SIG-M5 treated with dmso at 0.1 percent for 504 hours (cell line): ENCODE measurements at regions not wholly inside any gene's neighbourhood (a gene's known extent, or its start where the extent isn't known, plus 50 kb on each side); places are given as distances from the start of the nearest gene placed in this dataset.
"Not testable (repeated sequence)": the region's sequence is repeated elsewhere in the genome, so short reads cannot be mapped to it uniquely, and the experiment has no call there.

ENCODE experiments used
- DNase-seq: peaks from one replicate; lab custom pipeline; 2025; ENCODE audit not compliant: unreplicated experiment; lab: John Stamatoyannopoulos, UW

DNA sequence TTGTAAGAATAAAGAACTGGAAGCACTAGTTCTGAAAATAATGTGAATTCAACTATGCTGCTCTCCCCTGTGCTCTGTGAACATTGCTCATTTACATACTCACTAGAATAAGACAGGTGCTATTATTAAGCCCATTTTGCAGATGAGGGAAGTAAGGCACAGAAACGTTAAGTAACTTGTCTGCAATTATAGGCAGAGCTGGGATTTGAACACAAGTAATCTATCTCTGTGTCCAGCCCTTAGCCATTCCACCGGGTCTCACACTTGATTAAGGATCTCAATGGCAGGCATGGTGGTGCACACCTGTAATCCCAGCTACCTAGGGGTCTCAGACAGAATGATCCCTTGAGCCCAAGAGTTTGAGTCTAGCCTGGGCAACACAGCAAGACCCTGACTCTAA lies 357.7 kb downstream of the CD83 start:
- DNase-seq, result no peak

DNA sequence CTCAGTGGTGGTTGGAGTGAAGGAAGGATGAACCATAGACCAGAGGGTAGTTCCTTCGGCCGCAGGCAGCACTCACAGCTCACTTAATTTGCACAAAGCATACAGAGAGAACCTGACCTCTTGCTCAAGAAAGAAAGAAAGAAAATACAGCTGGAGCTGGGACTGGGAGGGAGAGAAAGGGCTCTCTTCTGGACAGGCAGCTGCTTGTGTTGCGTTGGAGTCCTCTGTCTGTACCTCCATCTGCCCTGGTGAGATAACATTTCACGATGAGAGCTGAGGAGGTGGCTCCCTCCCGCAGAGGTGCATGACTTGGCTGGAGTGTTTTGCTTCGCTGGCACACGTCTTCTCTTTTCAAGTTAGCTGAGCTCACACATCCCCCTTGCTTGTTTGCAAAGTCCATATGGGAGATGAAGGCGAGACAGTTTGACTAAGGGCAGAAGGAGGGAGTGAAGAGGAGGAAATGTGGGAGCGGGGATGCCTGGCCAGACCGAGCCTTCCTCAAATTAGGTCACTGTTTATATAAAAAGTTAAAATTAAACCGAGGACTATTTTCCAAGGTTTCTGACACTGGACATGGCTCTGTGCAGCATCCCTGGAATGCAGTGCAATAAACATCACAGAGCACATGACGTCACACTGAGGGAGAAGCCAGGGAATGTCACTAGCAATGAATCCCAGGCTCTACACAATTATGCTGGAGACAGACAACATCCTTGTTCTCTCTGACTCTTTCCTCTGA lies 359.4 kb downstream of the CD83 start:
- no peak for DNase-seq

DNA sequence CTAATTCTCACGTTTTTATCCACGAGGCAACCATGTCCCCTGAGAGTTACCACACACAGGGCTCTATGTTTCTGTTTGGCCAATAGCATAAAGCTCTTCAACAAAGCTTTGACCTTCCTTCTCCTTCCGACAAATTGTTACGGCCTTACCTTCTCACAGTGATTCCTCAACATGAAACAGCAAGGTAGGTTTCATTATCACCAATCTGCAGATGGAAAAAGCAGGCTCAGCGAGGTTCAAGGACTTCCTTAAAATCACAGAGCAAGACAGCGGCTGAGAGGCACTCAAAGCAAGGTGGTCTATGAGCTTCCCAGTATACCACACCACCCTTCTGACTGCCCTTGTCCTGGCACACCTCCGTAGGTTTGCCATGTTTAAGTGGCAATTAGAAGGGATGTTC lies 360.0 kb downstream of the CD83 start:
- no peak for DNase-seq

DNA sequence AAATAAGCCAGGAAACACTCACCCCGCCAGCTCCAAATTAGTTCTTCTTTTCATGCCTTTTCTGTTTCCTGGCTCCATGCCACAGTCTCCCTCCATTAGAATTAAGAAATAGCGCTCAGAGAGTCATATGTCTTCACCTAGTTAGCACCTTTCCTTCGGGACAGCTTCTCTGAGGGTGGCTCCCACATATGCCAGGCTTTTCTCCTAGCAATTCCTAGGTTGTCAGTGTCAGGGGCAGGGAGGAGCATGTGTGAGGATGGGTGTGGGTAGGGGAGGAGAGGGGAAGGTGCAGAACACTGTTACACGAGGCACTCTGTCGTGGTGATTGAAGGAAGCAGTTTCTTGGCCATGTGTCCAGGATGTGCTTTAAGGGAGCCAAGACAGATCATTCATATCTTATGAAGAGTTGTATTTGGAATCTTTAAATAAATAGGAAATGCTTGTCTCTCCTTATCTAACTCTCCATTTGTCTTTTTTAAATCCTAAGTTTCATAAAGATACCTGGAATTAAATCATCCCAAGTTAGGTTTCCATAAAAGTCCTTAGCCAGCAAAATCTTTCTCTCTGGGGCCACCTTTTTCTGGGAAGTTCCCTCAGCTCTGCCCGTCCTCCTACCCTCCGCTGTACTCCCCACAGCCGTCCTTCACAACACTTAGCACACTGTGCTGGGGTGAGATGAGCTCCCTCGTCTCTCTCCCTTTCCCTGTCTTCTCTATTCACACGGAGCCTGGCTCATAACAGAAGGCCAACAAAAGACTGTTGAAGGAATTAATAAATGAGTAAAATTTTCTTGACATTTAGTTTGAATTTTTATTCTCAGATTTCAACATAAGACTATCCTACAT lies 361.0 kb downstream of the CD83 start:
- DNase-seq, result no peak

DNA sequence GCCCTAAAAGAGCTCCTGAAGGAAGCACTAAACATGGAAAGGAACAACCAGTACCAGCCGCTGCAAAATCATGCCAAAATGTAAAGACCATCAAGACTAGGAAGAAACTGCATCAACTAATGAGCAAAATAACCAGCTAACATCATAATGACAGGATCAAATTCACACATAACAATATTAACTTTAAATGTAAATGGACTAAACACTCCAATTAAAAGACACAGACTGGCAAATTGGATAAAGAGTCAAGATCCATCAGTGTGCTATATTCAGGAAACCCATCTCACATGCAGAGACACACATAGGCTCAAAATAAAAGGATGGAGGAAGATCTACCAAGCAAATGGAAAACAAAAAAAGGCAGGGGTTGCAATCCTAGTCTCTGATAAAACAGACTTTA lies 364.4 kb downstream of the CD83 start:
- not testable (repeated sequence) for DNase-seq

DNA sequence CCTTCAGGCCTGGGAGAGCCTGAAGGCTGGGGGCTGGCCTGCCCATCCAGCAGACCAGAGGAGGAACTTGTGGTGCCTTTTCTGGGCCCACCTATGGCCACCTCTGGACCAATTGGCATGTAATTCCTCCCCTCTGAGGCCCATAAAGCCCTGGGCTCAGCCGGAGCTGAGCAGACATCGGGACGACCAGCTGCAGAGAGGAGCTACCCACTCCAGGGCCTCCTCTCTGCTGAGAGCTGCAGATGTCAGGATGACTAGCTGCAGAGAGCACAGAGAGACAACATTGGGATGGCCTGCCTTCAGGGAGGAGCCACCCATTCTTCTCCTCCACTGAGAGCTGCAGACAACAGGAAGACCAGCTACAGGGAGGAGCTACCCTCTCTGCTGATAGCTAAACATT lies 370.1 kb downstream of the CD83 start:
- DNase-seq, result no peak

DNA sequence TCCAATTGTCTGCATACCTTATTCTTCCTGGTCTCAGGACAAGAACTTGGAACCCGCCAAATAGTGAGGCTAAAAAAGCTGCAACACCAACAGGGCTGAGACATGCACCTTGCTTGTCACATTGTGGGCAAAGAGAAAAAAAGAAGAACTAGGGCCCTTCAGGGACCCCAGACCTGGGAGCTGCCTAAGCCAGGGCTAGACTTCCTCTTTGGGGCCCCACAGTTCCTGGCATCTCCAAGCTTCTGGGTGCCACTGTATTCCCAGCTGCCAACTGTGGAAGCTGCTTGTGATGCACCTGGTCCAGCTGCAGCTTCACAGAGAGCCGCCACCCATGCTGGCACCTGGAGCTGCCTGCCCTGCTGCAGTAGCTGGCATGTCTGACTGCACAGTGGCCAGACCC lies 370.6 kb downstream of the CD83 start:
- no peak for DNase-seq

DNA sequence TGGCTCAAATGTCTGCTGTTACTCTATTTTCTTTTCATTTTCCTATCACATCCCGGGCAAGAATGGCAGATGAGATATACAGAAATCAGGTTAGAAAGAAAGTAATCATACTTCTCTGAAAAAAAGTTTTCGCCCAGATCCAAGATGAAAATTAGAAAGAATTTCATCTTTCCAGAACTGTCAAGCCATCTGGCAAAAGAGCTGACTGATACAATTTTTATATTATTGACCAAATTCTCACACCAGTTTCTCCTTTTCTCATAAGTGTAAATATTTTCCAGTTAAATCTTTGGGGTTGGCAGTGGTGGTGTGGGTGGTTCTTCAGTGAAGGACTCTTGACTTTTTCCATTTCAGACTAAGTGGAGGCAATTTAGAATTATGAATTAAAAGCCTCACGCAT lies 371.9 kb downstream of the CD83 start:
- DNase-seq, result no peak

DNA sequence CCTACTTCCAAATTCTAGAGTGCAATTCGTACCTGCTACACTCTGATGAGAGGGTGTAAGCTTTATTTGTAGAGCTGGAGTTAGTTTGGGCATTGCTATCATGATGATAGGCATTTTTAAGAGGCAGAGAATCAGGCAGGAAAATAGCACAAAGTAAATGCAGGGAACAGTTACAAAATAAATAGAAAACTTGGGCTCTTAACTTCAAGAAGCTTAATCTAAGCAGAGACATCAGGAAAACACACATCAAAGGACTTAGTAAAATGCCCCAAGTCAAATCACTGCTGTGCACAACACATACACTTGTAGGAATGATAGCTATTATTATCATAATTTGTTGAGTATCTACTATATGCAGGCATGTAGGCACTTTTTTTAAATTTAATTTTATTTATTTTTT lies 381.2 kb downstream of the CD83 start:
- DNase-seq, result no peak

DNA sequence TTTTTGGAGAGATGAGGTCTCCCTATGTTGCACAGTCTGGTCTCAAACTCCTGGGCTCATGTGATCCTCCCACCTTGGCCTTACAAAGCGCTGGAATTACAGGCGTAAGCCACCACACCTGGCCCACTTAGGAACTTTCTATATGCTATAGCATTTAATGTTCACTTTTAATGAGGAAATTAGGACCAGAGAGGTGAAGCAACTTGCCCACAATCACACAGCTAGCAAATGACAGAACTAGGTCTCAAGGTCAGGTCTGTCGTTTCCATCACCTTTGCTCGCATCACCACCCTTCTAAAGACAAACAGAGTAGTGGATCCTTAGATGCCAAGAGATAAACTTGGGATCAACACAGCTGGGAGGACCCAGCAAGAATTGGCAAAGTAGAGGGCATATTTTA lies 381.7 kb downstream of the CD83 start:
- DNase-seq, result no peak

DNA sequence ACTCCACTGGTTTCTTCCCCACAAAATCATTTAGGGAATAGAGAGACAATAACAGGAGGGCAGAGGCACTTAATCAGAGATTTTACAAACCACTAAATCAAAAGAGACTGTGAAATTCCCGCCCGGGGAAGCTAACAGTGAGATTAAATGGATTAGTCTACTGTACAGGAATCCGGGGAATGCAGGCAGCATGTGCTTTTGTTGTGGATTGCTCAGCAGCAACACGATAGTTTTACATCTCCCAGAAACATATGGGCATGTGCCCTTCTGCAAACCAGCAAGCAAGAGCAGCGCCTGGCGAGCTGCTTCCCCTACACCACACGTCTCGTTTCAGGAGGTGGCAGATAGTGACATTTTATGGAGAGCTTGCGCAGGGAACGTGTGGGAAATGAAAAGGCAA lies 382.3 kb downstream of the CD83 start:
- DNase-seq, result no peak

DNA sequence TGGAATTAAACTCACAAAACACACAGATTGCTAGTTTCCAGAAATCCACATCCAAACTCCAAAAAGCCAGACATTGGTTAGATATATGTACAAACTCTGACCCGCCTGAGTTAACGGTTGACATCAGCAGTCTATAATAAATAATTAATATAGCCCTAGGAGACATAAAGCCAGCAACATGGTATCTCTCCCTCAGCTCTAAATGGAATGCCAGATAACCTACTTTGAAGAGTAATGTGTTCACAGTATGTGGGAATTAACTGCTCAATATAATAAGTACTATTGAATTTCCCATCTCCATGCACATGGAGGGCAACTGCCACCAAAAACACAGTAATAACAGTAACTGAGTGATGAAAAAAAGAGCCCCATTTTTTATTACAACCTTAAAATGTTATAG lies 383.2 kb downstream of the CD83 start:
- no peak for DNase-seq

DNA sequence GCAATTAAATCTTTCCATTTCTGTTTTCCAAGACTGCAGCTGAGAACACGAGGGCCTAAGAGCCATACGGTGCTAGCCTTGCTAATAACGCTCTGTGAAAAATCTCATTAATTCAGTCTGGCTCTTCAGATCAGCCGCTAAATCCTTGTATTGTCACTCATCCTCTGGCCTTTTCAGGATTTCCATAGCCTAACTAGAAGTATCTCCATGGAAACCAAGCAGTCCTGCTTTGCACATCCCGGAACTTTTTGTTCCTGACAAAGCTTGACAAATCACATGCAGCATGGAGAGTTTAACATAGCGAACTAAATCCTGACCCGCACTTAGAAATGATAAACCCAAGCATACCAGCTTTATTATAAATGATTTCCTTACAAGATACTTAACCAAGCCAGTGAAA lies 383.7 kb downstream of the CD83 start:
- no peak for DNase-seq

DNA sequence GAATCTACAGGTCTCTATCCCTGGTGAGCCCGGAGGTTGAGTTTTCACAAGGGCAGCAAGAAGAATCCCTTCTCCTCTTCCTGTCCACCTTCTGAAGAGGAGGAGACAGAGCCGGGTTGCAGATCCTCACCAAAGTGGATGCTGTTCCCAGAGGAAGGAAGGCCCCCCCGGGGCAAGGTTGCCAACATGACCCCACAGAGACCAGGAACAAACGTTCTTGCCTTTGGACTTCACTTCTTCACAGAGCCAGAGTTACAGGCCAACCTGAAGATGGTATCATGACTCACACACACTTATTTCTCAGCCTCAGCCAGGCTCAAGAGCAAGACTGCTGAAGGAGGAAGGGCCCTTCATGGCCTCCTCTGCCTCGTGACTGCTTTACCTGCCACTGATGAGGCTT lies 384.3 kb downstream of the CD83 start:
- no peak for DNase-seq

DNA sequence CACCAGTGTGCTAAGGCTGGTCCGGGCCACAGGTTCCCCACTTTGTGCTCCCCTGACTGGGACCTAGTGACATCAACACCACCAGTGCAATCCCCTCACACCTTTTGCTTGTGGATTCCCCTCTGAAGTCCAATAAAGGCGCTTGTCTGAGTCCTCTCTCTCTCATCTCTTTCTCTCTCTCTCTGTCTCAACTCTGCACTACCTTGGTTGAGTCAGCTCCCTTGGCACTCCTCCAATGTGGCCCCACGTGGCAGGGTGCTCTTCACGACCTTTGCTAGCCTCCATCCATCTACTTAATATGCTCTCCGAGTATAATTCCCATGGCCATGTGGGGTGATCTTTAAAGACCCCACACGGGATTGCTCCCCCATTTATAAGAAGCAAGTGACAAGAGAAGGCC lies 385.0 kb downstream of the CD83 start:
- no peak for DNase-seq

DNA sequence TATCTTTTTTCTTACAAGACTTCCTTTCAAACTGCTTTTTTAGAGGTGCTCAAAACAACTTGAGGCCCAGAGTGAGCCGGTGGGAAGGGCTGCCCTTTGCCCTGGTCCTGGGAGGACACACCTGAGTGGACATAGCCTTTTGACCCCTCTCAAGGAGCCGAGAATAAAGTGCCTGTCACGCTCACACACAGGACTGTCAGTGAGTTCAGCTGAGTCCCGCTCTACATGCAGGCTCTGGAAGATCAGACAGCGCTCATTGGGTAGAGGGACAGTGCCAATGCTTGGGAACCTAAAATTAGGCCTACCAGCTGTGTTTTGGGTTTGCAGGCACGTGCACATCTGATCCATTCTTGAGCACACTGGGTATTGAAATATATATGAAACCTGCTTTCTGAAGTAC lies 387.8 kb downstream of the CD83 start:
- DNase-seq, result no peak

DNA sequence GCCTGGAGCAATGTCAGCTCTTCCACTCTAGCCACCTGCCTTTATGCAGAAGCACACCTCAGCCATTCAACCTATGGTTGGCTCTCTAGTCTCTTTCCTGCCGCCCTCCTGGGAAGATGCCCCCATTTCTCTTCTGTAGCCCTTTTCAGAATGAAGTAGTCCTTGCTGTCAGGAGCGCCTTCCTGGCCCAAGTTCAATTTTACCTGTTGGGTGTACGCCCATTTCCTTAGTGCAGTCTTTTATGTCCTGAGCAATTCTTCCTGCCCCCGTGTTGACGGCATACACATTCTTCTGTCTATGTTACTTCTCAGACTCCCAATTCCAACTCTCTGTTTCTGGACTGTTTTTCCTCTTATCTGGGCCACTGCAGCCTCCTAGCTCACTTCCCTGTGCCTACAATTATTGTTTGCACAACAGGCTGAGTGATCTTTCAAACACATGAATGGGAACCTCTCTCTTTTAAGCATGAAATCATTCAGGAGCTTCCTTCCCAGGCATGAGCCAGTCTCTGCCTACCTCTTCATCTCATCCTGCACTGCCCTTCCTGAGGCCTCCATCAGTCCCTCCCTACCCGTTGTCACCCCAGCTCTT lies 389.2 kb downstream of the CD83 start:
- DNase-seq, result no peak

DNA sequence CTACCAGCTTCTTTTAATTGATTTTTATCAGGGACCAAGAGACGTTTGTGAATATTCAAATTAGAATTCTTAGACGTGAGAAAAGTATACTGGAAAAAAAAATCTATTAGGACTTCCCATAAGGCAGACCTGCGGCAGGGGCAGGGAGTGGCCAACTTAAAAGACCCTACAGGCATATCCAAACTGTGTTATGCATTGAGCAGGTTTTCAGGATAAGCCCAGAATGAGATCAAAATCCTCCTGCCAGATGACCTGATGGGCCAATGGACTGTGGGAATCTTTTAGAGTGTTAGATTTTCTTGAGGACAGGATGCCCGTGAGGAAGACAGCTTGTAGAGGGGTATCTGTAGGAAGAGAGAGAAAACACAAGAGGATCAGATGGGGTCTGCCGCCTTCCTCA lies 391.5 kb downstream of the CD83 start:
- no peak for DNase-seq

DNA sequence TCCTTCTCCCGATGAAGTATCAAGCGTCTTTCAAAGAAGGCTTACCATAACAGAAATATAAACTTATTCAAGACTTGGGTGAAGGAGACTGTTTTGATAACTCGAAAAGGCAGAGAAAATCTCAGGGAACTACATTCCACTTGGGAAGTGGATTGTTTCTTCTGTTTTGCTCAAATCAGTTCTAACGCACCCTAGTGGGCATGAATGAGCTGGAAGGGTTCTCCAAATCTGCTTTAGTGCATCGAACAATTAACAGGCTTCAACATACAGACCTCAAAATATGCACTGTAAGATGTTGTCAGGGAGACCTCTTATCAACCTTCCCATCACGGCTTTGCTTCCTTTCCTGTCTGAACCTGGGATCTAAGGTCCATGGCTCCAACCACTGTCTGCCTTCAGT lies 392.5 kb downstream of the CD83 start:
- no peak for DNase-seq

DNA sequence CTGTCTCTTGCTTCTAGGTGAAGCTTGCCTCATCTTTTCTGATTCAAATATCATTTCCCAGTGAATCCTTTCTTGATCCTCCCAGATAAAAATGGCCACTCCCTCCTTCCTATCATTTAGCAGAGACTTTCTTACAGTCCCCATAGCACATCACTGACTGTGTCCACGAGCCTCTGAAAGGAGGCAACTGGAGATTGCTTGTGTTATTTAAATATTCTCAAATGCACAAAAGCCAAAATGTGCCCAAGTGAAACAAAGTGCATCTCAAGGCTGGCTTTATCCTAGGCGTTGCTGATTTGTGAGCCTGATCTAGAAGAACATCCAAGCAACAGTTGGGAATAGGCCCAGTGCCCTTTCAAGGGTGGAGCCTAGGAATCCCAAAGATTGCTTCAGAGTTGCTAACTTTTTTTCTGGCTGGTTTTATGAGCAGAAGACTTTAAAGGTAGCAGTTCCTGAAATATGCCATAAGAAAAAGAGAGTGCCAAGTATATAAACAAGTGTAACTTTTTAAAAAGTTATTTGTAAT lies 393.6 kb downstream of the CD83 start:
- DNase-seq, result no peak

DNA sequence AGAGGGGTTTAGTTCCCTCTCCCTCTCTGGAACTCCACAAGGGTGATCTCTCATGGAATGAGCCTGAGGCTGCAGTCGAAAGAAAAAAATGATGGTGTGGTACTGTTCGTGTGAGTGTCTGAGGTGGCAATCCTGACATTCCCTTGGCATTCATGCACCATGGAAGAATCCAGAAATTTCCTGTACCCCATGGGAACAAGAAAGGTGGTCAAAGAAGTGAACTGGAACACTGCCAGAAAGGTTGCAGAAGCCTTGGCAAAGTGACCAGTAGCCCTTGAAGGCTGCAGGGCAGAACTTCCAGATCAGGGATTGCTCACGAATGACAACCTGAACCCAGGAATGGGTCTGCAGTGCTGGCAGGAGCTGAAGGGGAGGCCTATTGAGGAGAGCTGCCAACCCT lies 394.7 kb downstream of the CD83 start:
- no peak for DNase-seq
